ENCODE measurements at regions not wholly inside any gene's neighbourhood (a gene's known extent, or its start where the extent isn't known, plus 50 kb on each side); places are given as distances from the start of the nearest gene placed in this dataset.

- TF ChIP-seq GATA2 (IDR thresholded peaks at IDR 0.05; ENCODE audit: low read depth, low read length): no peak
- no peak for TF ChIP-seq GATA3 (IDR thresholded peaks at IDR 0.05; ENCODE audit: low read depth, low read length)
These were observed 552.0 kb downstream of the SI start for GRCh38 chr3:164526250-164526649.

Measured in SH-SY5Y (cell line).